Kidney (tissue), 13 donors: ENCODE measurements at regions not wholly inside any gene's neighbourhood (a gene's known extent, or its start where the extent isn't known, plus 50 kb on each side); places are given as distances from the start of the nearest gene placed in this dataset.

Experiments used
- DNase-seq, 5 donors: peaks; one replicate each; pipeline ENCODE4 v3.0.0-alpha.2; 2013 to 2020
- FAIRE-seq: peaks from 2 replicates; lab custom pipeline; 2012; peaks lifted over from hg19 to GRCh38; lab: Jason Lieb, UNC
- H3K27ac ChIP-seq, 2 donors: one replicate each; pipeline ENCODE4 v1.7.0; 2013; ENCODE audit warnings: low read depth in 2 of 2, low read length in 2 of 2, inconsistent platforms in 1 of 2
- H3K27me3 ChIP-seq: one replicate; pipeline ENCODE4 v1.7.1; 2013; ENCODE audit warnings: low read length, inconsistent platforms; ENCODE audit not compliant: control insufficient read depth, insufficient read depth
- H3K36me3 ChIP-seq, 3 donors: one replicate each; pipeline versions ENCODE4 v1.7.0 to v1.7.1; 2013; ENCODE audit warnings: low read length in 3 of 3, control low read depth in 1 of 3, inconsistent platforms in 1 of 3; ENCODE audit not compliant: insufficient read depth in 3 of 3, control insufficient read depth in 2 of 3
- H3K4me1 ChIP-seq, 3 donors: one replicate each; pipeline versions ENCODE4 v1.7.0 to v1.7.1; 2013; ENCODE audit warnings: low read length in 3 of 3, inconsistent platforms in 1 of 3, low read depth in 1 of 3; ENCODE audit not compliant: control insufficient read depth in 2 of 3, insufficient read depth in 2 of 3
- H3K4me3 ChIP-seq, 3 donors: one replicate each; pipeline versions ENCODE4 v1.7.0 to v1.8.1; 2013; ENCODE audit warnings: low read length in 3 of 3, control low read depth in 1 of 3, inconsistent platforms in 1 of 3
- H3K9ac ChIP-seq, 3 donors: one replicate each; pipeline versions ENCODE4 v1.7.0 to v1.7.1; 2013; ENCODE audit warnings: low read length in 3 of 3, control low read depth in 1 of 3, inconsistent platforms in 1 of 3
- H3K9me3 ChIP-seq, 3 donors: one replicate each; pipeline versions ENCODE4 v1.7.0 to v1.7.1; 2013; ENCODE audit warnings: low read length in 3 of 3, control low read depth in 1 of 3, inconsistent platforms in 1 of 3; ENCODE audit not compliant: control insufficient read depth in 2 of 3, insufficient read depth in 1 of 3
- intact Hi-C: fragments of 100-400 bp; cut with DNase I; formaldehyde crosslinking; loops from one replicate; pipeline ENCODE4 v1.11.1; 2022
- TF ChIP-seq, protein P1 (sequence below): IDR thresholded peaks from 3 replicates; pipeline ENCODE4 v1.5.1; 2012; ENCODE audit warnings: mild to moderate bottlenecking, moderate library complexity, borderline replicate concordance; ENCODE audit not compliant: insufficient read depth; ENCODE audit errors: extremely low read depth
- donor health status: control.
- donor health status: control.
- donor health status: control.
- donor health status: control.
- donor health status: control.
- donor health status: DM: yes; HTN: yes; CAD: no.
- donor health status: Normal renal cell carcinoma (clear cell type).

DNA sequence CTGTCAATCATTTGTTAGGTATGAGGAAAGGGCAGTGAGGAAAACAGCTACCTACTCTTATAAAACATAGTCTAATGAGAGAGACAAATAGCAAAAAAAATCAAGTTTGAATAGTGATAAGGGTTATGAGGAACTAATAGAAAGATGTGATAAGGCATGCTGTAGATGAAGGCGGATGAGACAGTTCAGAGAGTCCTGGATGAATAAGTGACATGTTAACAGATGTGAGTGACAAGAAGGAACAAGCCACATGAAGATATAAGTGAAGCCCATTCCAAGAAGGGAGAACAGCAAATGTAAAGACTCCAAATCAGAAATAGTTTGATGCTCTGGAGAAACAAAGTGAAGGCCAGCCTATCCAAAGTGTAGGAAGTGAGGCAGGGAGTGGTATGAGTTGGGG, 154.1 kb upstream of the SYT10 start:
- Histone ChIP-seq H3K9ac (no peak overlapping the region), H3K4me1 (no peaks in the 10 kb centered on the region), H3K9me3 (no peaks in the 10 kb centered on the region), H3K36me3 (no peaks in the 10 kb centered on the region), H3K4me3 (no peak overlapping the region), H3K27ac (no peak overlapping the region), H3K27me3 (no peaks in the 10 kb centered on the region)
- FAIRE-seq (no peak), DNase-seq (no peak)
- TF ChIP-seq, protein P1, sequence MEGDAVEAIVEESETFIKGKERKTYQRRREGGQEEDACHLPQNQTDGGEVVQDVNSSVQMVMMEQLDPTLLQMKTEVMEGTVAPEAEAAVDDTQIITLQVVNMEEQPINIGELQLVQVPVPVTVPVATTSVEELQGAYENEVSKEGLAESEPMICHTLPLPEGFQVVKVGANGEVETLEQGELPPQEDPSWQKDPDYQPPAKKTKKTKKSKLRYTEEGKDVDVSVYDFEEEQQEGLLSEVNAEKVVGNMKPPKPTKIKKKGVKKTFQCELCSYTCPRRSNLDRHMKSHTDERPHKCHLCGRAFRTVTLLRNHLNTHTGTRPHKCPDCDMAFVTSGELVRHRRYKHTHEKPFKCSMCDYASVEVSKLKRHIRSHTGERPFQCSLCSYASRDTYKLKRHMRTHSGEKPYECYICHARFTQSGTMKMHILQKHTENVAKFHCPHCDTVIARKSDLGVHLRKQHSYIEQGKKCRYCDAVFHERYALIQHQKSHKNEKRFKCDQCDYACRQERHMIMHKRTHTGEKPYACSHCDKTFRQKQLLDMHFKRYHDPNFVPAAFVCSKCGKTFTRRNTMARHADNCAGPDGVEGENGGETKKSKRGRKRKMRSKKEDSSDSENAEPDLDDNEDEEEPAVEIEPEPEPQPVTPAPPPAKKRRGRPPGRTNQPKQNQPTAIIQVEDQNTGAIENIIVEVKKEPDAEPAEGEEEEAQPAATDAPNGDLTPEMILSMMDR: no peak
- intact Hi-C loops: no loop called here

DNA sequence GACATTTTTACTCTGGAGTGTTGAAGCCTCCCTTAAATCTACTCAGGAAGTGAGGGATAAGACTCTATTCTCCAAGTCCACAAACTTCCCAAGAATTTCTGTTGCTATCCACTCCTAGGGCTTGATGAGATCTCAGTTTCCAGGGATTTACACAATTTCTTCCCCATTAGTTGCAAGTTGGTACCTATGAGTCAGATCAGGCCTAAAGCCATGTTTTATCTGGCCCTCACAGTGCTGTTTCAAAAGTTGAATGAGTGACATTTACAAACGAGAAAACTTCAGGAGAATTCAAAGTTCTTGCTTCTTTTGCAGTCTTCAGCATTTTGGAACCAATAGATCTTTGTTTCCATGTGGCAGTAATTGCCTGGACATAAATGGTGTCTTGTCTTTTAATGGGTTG, 156.4 kb upstream of the SYT10 start:
- H3K9ac ChIP-seq: no peak overlapping the region
- H3K27ac ChIP-seq: no peak overlapping the region
- no peak for DNase-seq
- H3K4me3 ChIP-seq: no peak overlapping the region
- H3K4me1 ChIP-seq: no peaks in the 10 kb centered on the region
- no peak for FAIRE-seq
- H3K36me3 ChIP-seq: no peaks in the 10 kb centered on the region
- intact Hi-C loops: no loop called here
- TF ChIP-seq, protein P1: no peak
- H3K27me3 ChIP-seq: no peaks in the 10 kb centered on the region
- no peaks in the 10 kb centered on the region for H3K9me3 ChIP-seq

DNA sequence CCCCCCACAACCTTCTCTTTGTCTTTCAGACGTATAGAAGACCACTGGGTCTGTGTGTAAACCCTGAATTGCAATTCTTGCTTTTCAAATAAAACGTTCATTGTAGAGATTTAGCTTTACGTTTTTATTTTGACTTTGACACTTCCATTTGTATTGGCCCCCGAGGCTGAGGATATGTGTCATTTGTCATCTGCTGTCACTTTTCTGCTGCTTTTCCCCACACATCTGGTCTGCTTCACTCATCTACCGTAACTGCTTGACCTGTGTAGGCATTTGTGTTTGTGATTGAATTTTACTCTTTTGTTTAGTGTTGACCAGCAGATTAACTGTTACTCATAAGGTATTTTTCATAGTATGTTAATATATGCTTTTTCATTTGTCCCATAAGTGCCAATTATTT, 157.2 kb upstream of the SYT10 start:
- no peak overlapping the region for H3K27ac ChIP-seq
- FAIRE-seq (no peak), DNase-seq (peak in 2 of 5 donors; percentile 10 to 27)
- no peak overlapping the region for H3K4me3 ChIP-seq
- H3K9me3 ChIP-seq: no peaks in the 10 kb centered on the region
- no peaks in the 10 kb centered on the region for H3K36me3 ChIP-seq
- no peak overlapping the region for H3K9ac ChIP-seq
- no peaks in the 10 kb centered on the region for H3K4me1 ChIP-seq
- intact Hi-C loops: no loop called here
- TF ChIP-seq, protein P1: no peak
- no peaks in the 10 kb centered on the region for H3K27me3 ChIP-seq

DNA sequence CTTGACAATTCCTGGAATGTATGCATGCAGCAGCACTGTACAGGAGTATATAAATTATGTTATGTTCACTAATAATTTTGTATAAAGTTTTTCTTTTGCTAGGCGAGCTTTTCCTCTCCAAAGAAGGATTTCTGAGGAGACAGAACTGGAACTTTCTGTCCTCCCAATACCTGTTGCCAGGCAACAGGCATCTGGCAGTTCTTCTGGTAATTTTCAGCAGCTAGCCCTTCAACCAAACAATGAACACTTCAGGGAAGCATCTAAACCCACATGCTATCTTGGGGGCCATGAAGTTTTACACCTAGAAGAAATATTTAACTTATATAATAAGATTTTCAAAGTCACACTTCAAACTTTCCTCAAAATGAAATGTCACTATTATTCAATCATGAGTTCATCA, 162.9 kb upstream of the SYT10 start:
- Histone ChIP-seq H3K4me1 (no peaks in the 10 kb centered on the region), H3K36me3 (no peaks in the 10 kb centered on the region), H3K4me3 (no peak overlapping the region), H3K9me3 (no peaks in the 10 kb centered on the region), H3K27me3 (no peaks in the 10 kb centered on the region), H3K27ac (no peak overlapping the region), H3K9ac (no peak overlapping the region)
- no peak for DNase-seq
- FAIRE-seq: no peak
- TF ChIP-seq, protein P1: no peak
- intact Hi-C loops: no loop called here
